A673 (cell line): ENCODE measurements at regions not wholly inside any gene's neighbourhood (a gene's known extent, or its start where the extent isn't known, plus 50 kb on each side); places are given as distances from the start of the nearest gene placed in this dataset.

ENCODE experiments used
- CTCF ChIP-seq: fragments of 300-800, 200-600 bp; sonication (generic); conservative IDR thresholded peaks from 2 replicates; pipeline ENCODE4 v1.5.1; 2017; ENCODE audit warnings: low read depth, mild to moderate bottlenecking, antibody characterized with exemption, low read length, moderate library complexity, mixed read lengths
- EZH2 ChIP-seq: fragments of 200-600 bp; sonication (generic); IDR thresholded peaks from 2 replicates; pipeline ENCODE4 v1.6.1; 2017; ENCODE audit warnings: borderline replicate concordance, low read depth, mild to moderate bottlenecking, mixed read lengths, antibody characterized with exemption, low read length; ENCODE audit not compliant: poor library complexity, severe bottlenecking

- TF ChIP-seq CTCF (no peak), EZH2 (peak; percentile 78)
These were observed 156.4 kb upstream of the ADCY1 start for GRCh38 chr7:45417735-45418134.
